SK-N-SH (cell line): ENCODE measurements at regions not wholly inside any gene's neighbourhood (a gene's known extent, or its start where the extent isn't known, plus 50 kb on each side); places are given as distances from the start of the nearest gene placed in this dataset.

Experiments
- EP300 ChIP-seq, 2 experiments: IDR thresholded peaks; 2 replicates each; pipeline versions ENCODE4 v1.4.0 to v1.6.1; 2012; ENCODE audit warnings: borderline replicate concordance in 1 of 2, low read depth in 1 of 2, low read length in 1 of 2
- EZH2phosphoT487 ChIP-seq: fragments of 200-600 bp; sonication (generic); IDR thresholded peaks from 2 replicates; pipeline ENCODE4 v1.6.1; 2017; ENCODE audit warnings: low read depth, mixed run types, mild to moderate bottlenecking, antibody characterized with exemption, moderate library complexity, borderline replicate concordance
- FOXJ3 ChIP-seq: sonication (generic); formaldehyde crosslinking; IDR thresholded peaks from 2 replicates; pipeline ENCODE4 v1.5.1; 2020; ENCODE audit warnings: mild to moderate bottlenecking, missing genetic modification reagents
- JUND ChIP-seq: IDR thresholded peaks from 2 replicates; pipeline ENCODE4 v1.4.0; 2012
- RAD21 ChIP-seq: IDR thresholded peaks from 2 replicates; pipeline ENCODE4 v1.6.1; 2012; ENCODE audit warnings: mild to moderate bottlenecking, low read length
- TF ChIP-seq, protein P1 (sequence below): fragments of 200-600 bp; sonication (generic); IDR thresholded peaks from 2 replicates; pipeline ENCODE4 v1.6.1; 2017; ENCODE audit warnings: antibody characterized with exemption, mild to moderate bottlenecking, moderate library complexity
- TF ChIP-seq, protein P2 (sequence below): IDR thresholded peaks from 2 replicates; pipeline ENCODE4 v1.6.1; 2012; ENCODE audit warnings: mild to moderate bottlenecking, low read depth, low read length, moderate library complexity
- TF ChIP-seq, protein P3 (sequence below): IDR thresholded peaks from 2 replicates; pipeline ENCODE4; 2012

DNA sequence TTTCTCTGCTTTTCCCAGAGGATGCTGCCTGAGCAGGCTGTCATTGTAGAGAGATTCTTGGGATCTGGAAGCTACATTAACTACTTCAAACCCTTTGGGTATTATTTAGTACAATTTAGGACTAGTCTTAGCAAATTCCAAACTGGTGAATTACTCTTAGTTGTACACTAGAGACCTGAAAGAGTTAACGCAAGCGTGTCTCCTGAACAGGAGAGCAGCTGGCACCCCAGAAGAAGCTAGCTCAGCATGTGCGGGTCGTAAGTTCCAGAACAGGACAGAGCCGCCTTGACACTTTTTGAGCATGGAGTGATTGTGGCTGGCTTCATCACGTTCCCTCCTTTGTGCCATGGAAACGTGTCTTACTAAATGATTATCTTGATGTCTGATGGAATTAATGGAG lies 495.7 kb upstream of the TPK1 start:
- TF ChIP-seq FOXJ3 (CRISPR knock-in tag) (no peak), EP300 (IDR thresholded peaks at IDR 0.05; ENCODE audit: borderline replicate concordance in 1 of 2, low read depth in 1 of 2, low read length in 1 of 2) (no peak), JUND (no peak), EZH2phosphoT487 (no peak), RAD21 (no peak)
- TF ChIP-seq, protein P1, sequence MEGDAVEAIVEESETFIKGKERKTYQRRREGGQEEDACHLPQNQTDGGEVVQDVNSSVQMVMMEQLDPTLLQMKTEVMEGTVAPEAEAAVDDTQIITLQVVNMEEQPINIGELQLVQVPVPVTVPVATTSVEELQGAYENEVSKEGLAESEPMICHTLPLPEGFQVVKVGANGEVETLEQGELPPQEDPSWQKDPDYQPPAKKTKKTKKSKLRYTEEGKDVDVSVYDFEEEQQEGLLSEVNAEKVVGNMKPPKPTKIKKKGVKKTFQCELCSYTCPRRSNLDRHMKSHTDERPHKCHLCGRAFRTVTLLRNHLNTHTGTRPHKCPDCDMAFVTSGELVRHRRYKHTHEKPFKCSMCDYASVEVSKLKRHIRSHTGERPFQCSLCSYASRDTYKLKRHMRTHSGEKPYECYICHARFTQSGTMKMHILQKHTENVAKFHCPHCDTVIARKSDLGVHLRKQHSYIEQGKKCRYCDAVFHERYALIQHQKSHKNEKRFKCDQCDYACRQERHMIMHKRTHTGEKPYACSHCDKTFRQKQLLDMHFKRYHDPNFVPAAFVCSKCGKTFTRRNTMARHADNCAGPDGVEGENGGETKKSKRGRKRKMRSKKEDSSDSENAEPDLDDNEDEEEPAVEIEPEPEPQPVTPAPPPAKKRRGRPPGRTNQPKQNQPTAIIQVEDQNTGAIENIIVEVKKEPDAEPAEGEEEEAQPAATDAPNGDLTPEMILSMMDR = no peak
- TF ChIP-seq, protein P2, sequence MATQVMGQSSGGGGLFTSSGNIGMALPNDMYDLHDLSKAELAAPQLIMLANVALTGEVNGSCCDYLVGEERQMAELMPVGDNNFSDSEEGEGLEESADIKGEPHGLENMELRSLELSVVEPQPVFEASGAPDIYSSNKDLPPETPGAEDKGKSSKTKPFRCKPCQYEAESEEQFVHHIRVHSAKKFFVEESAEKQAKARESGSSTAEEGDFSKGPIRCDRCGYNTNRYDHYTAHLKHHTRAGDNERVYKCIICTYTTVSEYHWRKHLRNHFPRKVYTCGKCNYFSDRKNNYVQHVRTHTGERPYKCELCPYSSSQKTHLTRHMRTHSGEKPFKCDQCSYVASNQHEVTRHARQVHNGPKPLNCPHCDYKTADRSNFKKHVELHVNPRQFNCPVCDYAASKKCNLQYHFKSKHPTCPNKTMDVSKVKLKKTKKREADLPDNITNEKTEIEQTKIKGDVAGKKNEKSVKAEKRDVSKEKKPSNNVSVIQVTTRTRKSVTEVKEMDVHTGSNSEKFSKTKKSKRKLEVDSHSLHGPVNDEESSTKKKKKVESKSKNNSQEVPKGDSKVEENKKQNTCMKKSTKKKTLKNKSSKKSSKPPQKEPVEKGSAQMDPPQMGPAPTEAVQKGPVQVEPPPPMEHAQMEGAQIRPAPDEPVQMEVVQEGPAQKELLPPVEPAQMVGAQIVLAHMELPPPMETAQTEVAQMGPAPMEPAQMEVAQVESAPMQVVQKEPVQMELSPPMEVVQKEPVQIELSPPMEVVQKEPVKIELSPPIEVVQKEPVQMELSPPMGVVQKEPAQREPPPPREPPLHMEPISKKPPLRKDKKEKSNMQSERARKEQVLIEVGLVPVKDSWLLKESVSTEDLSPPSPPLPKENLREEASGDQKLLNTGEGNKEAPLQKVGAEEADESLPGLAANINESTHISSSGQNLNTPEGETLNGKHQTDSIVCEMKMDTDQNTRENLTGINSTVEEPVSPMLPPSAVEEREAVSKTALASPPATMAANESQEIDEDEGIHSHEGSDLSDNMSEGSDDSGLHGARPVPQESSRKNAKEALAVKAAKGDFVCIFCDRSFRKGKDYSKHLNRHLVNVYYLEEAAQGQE = no peak
- TF ChIP-seq, protein P3, sequence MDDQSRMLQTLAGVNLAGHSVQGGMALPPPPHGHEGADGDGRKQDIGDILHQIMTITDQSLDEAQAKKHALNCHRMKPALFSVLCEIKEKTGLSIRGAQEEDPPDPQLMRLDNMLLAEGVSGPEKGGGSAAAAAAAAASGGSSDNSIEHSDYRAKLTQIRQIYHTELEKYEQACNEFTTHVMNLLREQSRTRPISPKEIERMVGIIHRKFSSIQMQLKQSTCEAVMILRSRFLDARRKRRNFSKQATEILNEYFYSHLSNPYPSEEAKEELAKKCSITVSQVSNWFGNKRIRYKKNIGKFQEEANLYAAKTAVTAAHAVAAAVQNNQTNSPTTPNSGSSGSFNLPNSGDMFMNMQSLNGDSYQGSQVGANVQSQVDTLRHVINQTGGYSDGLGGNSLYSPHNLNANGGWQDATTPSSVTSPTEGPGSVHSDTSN = no peak
